ENCODE measurements at regions not wholly inside any gene's neighbourhood (a gene's known extent, or its start where the extent isn't known, plus 50 kb on each side); places are given as distances from the start of the nearest gene placed in this dataset.
A peak's percentile ranks its signal among the peaks of the same experiment; 100 is the strongest.

GRCh38 chr11:59302991-59303390, 55.7 kb upstream of the OR5AN1 start:
- H3K4me3 ChIP-seq (ENCODE audit: low read length): no peak overlapping the region
- no peak for DNase-seq (ENCODE audit: low read depth, low spot score)

GRCh38 chr11:59295435-59295834, 63.3 kb upstream of the OR5AN1 start:
- no peak overlapping the region for H3K4me3 ChIP-seq (ENCODE audit: low read length)
- DNase-seq (ENCODE audit: low read depth, low spot score): no peak

DNA sequence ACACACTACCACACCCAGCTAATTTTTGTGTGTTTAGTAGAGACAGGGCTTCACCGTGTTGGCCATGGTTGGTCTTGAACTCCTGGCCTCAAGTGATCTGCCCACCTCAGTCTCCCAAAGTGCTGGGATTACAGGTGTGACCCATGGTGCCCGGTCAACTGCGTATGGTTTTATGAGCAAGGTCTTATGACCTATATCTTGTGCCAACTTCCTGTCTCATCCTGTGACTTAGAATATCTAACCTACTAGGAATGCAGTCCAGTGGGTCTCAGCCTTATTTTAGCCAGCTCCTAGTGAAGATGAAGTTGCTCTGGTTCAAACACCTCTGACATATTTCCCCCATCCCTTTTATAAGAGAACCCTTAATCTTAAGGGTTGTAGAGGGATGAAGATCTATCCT, 66.1 kb upstream of the OR5AN1 start:
- H3K4me3 ChIP-seq (ENCODE audit: low read length): no peak overlapping the region
- DNase-seq (ENCODE audit: low read depth, low spot score): no peak

DNA sequence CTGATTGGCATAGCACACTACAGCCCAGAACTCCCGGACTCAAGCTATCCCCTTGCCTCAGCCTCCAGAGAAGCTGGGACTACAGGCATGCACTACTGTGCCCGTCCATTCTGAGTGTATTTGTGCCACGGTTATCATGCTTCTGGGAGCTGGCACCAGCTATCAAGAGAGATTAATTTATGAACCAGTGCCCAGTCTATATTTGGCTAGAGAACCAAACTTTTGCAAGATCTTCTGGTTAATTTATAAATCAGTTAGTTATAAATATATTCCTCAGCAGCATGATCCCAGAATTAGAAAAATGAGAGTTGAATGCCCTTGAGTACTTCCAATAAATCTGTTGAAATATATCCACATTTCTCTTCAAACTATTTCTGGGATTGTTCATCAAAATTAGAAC, 67.5 kb upstream of the OR5AN1 start:
- no peak for DNase-seq (ENCODE audit: low read depth, low spot score)

DNA sequence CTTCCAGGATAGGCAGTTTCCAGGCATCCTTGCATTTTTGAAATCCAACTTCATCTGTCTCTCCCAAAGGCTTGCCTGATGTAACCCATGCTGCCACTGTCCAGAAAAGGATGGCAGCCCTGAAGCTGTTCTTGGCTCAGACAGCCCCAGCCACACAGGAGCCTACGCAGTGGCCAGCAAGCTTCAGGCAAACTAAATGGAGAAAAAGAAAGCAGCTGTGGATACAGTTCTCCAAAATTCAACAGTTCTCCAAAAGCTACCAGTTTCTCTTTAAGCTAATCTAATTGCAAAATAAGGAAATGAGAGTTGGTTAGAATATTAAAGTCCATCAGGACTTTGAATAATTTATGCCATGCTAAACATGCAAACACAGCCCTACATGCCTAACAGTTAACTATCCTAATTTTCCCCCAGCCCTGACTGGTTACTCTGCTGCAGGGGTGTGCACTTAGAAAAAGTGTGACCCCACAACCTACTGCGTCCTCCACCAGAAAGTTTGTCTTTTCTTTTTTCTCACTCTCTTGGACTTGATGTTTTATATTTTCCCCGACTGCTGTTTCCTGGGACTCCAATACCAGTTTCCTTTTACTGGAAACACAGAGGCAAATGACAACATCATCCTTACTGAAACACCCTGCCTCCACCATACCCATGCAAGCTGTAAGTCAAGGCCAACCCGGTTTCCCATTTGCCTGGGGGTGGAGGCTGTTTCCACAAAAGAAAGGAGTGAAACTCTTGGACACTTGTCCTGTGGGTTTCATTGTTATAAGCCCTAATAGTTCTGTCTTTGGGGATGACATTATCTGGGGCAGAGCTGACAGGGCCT, 69.1 kb upstream of the OR5AN1 start:
- H3K4me3 ChIP-seq (ENCODE audit: low read length): no peak overlapping the region
- no peak for DNase-seq (ENCODE audit: low read depth, low spot score)

More for the DNA sequence above, 67.5 kb upstream of the OR5AN1 start:
- no peak overlapping the region for H3K4me3 ChIP-seq (ENCODE audit: low read length)

GRCh38 chr11:59285716-59286260, 72.9 kb upstream of the OR5AN1 start:
- no peak for DNase-seq (ENCODE audit: low read depth, low spot score)
- no peak overlapping the region for H3K4me3 ChIP-seq (ENCODE audit: low read length)

- no peak overlapping the region for H3K4me3 ChIP-seq (ENCODE audit: low read length)
- no peak for DNase-seq (ENCODE audit: low read depth, low spot score)
Observed at GRCh38 chr11:59284773-59285129, 72.0 kb upstream of the MPEG1 start.

GRCh38 chr11:59283825-59284772, 71.4 kb upstream of the MPEG1 start:
- DNase-seq (ENCODE audit: low read depth, low spot score): peak; percentile 62
- H3K4me3 ChIP-seq (ENCODE audit: low read length): peak overlapping the region; percentile 9; the same call in 1 of the 2 replicates

GRCh38 chr11:59283311-59283710, 70.6 kb upstream of the MPEG1 start:
- no peak overlapping the region for H3K4me3 ChIP-seq (ENCODE audit: low read length)
- DNase-seq (ENCODE audit: low read depth, low spot score): no peak

DNA sequence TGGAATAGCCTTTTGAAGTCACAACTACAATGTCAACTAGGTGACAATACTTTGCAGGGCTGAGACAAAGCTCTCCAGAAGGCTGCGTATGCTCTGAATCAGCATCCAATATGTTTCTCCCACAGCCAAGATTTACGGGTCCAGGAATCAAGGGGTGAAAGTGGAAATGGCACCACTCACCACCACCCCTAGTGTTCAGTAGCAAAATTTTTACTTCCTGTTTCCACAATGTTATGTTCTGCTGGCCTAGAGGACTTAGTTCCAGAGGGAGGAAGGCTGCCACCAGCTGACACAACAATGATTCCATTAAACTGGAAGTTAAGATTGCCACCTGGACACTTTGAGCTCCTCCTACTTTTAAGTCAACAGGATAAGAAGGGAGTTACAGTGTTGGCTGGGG, 68.5 kb upstream of the MPEG1 start:
- H3K4me3 ChIP-seq (ENCODE audit: low read length): no peak overlapping the region
- DNase-seq (ENCODE audit: low read depth, low spot score): no peak

DNA sequence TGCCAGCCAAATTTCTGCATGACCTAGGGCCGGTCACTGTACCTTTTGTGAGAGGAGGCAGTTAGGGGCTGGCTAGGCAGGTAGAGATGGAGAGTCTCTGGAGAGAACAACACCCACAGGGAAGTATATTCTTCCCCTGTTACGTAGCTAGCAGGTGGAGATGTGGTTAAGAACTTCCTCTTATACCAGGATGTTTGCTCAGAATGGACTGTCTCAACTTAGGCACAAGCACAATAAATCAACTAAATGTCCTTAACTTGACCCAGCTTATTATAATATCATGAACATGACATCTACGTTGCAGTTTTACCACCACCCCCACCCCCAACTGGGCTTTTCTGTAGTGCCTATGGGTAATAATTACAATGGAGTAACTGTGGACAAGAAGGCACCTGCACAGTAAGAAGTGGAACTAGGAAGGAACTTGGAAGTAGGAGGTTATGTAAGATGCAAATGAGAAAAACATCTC, 60.7 kb upstream of the MPEG1 start:
- DNase-seq (ENCODE audit: low read depth, low spot score): no peak
- no peak overlapping the region for H3K4me3 ChIP-seq (ENCODE audit: low read length)

GRCh38 chr11:59272771-59273372, 60.1 kb upstream of the MPEG1 start:
- no peak overlapping the region for H3K4me3 ChIP-seq (ENCODE audit: low read length)
- DNase-seq (ENCODE audit: low read depth, low spot score): no peak

DNA sequence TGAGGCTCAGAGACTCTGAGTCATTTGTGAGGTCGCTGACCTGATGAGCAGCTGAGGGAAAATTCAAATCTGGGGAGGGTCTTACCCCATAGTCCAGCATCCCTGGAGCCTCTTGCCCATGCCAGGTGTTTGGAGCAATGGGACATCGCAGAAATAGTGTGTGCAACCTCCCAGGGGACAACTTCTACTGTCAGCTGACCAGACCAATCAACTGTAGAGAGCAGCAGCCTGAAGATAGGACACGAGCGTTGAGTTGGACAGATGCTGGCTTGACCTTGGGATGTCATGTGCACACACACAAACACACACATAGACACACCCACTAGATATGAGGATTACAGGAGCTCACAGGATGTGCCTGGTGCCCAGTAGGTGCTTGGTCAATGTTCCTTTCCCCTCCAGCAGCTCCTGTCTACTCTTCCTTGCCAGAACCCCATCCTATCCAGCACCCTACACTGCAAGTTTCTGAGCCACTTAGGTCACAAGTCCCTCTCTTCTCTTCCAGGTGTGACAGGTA, 59.1 kb upstream of the MPEG1 start:
- no peak overlapping the region for H3K4me3 ChIP-seq (ENCODE audit: low read length)

DNA sequence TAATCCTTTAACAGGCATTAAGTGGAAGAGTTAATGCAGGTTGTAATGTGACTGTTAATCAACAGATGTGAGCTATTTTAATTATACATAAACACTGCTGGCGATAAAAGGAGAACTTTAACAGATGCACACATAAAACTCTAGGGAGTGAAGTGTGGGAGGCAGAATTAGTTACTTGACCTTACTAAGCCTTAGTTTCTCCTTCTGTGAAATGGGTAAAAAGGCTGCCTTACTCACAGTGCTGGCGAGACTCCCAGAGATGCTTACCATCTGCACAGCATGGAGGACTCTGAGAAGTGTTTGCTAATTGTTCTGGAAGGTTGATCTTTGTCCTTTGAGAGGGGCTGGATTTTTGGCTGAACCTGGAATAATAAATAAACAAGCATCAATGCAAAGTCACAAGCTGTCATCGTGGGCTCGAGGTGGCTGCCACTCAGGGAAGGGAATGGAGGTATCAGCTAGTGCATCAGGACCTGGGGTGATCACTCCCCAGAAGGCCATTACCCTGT, 58.6 kb upstream of the MPEG1 start:
- no peak overlapping the region for H3K4me3 ChIP-seq (ENCODE audit: low read length)
- DNase-seq (ENCODE audit: low read depth, low spot score): no peak

More for the DNA sequence above, 59.1 kb upstream of the MPEG1 start:
- DNase-seq (ENCODE audit: low read depth, low spot score): no peak

GRCh38 chr11:59267736-59268475, 55.2 kb upstream of the MPEG1 start:
- H3K4me3 ChIP-seq (ENCODE audit: low read length): no peak overlapping the region

DNA sequence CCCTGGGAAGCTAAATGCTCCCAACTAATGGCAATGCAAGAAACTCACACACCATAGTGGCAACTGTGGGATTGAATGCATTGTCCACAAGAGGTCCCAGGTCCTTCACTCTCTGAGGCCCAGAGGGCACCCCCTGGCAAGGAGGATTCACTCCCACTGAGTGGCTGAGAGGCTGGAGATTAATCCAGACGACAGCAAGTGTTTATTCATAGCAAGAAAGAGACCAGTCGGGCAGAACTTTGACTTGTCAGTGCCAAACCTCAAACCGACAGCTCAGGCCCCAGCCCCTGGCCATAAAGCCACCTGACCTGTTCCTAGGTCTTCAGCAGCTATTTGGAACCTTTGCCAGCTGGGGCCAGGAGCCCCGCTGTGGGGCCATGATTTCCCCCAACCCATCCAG, 54.5 kb upstream of the MPEG1 start:
- no peak for DNase-seq (ENCODE audit: low read depth, low spot score)
- no peak overlapping the region for H3K4me3 ChIP-seq (ENCODE audit: low read length)

More at GRCh38 chr11:59267736-59268475, 55.2 kb upstream of the MPEG1 start:
- DNase-seq (ENCODE audit: low read depth, low spot score): no peak

DNA sequence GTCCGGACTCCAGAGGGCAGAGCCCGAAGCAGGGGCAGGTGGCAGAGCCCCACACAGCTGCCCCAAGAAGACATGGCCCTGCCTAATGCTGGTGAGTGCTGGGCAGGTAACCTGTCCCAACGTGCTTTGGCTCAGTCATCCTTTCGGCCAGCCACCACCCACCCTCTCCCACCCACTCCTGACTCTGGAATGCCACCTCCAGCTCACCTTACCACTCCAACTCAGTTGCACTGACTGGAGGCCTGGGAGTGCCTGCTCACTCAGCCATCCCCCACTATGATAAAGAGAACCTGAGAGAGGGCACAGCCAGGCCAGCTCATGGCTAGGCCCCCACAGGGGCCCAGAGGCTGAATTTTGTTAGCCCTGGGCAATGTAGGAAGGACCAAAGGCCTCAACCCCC, 53.8 kb upstream of the MPEG1 start:
- no peak overlapping the region for H3K4me3 ChIP-seq (ENCODE audit: low read length)
- DNase-seq (ENCODE audit: low read depth, low spot score): no peak

GRCh38 chr11:59265735-59266134, 53.0 kb upstream of the MPEG1 start:
- H3K4me3 ChIP-seq (ENCODE audit: low read length): no peak overlapping the region
- DNase-seq (ENCODE audit: low read depth, low spot score): no peak

Data from Jurkat, Clone E6-1 (cell line).